Fibroblast of villous mesenchyme (primary cell): ENCODE measurements at regions not wholly inside any gene's neighbourhood (a gene's known extent, or its start where the extent isn't known, plus 50 kb on each side); places are given as distances from the start of the nearest gene placed in this dataset.

Source experiments
- DNase-seq: peaks from one replicate; pipeline ENCODE4 v3.0.0-alpha.2; 2010; ENCODE audit warnings: low read depth
- H3K4me3 ChIP-seq: 2 replicates; pipeline ENCODE4 v1.5.1; 2011; ENCODE audit warnings: low read depth, mild to moderate bottlenecking, low read length
- TF ChIP-seq, protein P1 (sequence below): IDR thresholded peaks from 2 replicates; pipeline ENCODE4 v1.5.1; 2012; ENCODE audit warnings: low read depth, mild to moderate bottlenecking, low read length; ENCODE audit not compliant: insufficient read depth

DNA sequence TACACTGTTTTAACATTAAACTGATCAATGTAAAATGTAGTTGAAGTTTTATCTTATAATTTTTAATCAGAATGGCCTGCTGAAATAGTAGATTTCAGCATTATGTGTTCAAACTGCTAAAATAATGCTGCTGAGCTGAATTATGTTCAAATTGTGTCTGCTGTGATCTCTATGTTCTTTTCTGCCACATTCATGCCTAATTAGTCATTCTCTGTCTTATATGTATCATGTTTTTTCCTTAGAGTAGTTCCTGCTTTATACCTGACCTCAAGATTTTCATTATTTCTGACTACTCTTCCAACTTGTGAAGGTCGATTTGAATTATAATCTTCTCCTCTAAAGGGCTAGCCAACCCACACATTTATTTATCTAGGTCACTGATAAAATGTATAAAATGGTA is 476.7 kb upstream of the EPHA7 start:
- no peak for DNase-seq
- H3K4me3 ChIP-seq = no peak overlapping the region
- TF ChIP-seq, protein P1, sequence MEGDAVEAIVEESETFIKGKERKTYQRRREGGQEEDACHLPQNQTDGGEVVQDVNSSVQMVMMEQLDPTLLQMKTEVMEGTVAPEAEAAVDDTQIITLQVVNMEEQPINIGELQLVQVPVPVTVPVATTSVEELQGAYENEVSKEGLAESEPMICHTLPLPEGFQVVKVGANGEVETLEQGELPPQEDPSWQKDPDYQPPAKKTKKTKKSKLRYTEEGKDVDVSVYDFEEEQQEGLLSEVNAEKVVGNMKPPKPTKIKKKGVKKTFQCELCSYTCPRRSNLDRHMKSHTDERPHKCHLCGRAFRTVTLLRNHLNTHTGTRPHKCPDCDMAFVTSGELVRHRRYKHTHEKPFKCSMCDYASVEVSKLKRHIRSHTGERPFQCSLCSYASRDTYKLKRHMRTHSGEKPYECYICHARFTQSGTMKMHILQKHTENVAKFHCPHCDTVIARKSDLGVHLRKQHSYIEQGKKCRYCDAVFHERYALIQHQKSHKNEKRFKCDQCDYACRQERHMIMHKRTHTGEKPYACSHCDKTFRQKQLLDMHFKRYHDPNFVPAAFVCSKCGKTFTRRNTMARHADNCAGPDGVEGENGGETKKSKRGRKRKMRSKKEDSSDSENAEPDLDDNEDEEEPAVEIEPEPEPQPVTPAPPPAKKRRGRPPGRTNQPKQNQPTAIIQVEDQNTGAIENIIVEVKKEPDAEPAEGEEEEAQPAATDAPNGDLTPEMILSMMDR = no peak

DNA sequence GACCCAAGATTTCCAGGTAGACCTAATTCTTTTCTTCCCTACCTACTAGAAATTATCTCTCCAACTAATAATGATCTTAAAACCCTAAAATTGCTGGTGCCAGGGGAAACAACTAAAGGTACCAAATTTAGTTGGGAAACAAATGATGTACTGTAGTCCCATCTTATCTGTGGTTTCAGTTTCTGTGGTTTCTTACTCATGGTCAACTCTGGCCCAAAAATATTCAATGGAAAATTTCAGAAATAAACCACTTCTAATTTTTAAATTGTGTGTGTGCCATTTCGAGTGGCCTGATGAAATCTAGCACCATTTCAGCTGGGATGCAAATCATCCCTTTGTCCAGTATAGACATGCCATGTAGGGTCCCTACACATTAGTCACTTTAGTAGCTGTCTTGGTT is 475.2 kb upstream of the EPHA7 start:
- TF ChIP-seq, protein P1 = no peak
- DNase-seq = no peak
- H3K4me3 ChIP-seq = no peak overlapping the region

DNA sequence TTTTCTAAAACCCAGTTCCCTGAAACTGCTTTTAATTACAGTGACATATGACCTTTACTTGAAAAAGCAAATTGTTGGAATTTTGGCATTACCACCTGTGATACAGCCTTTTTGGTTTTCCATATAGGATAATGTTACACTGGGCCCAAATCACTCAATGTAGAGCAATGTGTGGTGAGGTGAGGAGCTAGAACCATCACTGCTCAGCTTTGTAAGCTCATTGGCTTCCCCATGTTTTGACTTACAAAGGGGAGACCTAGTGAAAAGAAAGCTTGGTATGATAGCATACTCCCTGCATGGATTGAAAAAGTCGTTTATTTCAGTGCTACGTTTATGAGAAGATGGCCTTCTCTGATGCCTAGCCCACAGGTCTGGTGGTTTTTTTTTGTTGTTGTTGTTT is 470.4 kb upstream of the EPHA7 start:
- TF ChIP-seq, protein P1 = no peak
- DNase-seq = no peak
- H3K4me3 ChIP-seq = no peak overlapping the region

DNA sequence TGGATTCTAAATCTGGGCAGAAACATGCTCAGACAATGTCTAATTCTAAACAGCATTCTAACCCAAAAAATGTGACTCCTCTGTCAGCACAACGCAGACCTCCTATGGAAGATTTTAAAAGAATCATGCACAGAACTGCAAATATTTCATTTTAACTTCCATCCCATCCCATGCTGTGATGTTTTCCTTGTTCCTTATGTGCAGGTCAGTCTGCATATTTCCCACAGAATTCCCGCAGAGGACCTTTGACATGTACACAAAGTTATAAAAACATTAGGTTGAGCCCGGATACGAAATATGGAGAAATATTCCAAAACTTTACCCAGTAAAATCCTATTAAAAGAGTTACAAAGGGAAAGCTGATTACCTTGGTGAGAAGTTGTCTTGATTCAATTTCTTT is 467.1 kb upstream of the EPHA7 start:
- TF ChIP-seq, protein P1 = no peak
- no peak overlapping the region for H3K4me3 ChIP-seq
- no peak for DNase-seq

DNA sequence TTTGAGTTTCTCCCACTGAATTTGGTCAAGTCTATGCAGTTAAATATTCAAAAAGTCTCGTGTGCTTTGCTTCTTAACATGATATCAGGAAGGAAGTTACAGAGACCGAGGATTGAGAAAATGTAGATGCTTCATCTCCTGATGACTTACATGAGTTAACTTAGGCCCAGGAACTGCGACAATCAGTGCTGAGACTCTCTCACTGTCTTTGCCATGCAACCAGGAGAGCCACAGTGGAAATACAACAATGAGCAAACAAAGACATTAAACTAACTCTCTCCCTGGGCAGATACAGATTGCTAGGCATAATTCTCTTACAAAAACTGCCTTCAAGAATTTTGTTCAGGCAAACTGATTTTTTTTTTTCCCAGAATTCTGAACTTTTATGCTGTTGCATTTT is 440.6 kb upstream of the EPHA7 start:
- no peak overlapping the region for H3K4me3 ChIP-seq
- no peak for DNase-seq
- TF ChIP-seq, protein P1 = no peak

DNA sequence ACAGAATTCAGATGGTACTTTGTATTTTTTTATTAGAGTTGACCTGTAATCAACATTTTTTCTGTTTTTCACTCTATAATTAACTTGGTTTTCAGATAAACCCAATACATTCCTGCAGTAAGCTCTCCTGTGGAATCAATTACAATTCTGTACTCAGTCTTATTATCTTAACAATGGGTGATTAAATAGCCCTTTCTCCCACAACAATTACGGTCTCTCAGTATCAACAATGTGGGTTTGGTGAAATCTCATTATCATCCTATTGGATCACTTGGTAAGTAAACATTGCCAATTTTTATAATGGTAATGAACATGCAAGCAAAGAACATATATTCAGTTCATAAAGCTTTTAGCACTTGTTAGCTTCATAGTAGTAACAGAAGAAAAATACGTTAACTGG is 438.9 kb upstream of the EPHA7 start:
- DNase-seq = no peak
- TF ChIP-seq, protein P1 = no peak
- H3K4me3 ChIP-seq = no peak overlapping the region

DNA sequence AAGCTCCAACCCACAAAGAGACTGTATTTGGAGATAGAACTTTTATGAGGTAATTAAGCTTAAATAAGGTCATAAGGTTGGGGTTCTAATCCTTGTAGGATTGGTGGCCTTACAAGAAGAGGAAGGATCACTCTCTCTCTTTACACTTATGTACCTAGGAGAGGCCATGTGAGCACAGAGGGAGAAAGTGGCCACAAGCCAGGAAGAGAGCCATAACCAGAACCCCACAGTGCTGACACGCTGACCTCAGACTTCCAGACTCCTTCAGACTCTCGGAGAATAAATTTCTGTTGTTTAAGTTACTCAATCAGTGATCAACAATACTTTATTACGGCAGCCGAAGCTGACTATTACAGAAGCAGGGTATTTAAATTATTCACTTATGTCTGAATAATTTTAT is 430.5 kb upstream of the EPHA7 start:
- no peak for DNase-seq
- TF ChIP-seq, protein P1 = no peak
- H3K4me3 ChIP-seq = no peak overlapping the region
